ENCODE measurements at regions not wholly inside any gene's neighbourhood (a gene's known extent, or its start where the extent isn't known, plus 50 kb on each side); places are given as distances from the start of the nearest gene placed in this dataset.

- no peak for TF ChIP-seq CTCF (IDR thresholded peaks at IDR 0.05; ENCODE audit: poor library complexity, severe bottlenecking)
- no peak for TF ChIP-seq EZH2 (IDR thresholded peaks at IDR 0.05; ENCODE audit: borderline replicate concordance, insufficient read depth, low read length, poor library complexity, severe bottlenecking)
- TF ChIP-seq POLR2AphosphoS5 (IDR thresholded peaks at IDR 0.05) = no peak
- TF ChIP-seq MXI1 (conservative IDR thresholded peaks at IDR 0.05; ENCODE audit: poor library complexity, severe bottlenecking) = no peak
- TF ChIP-seq TAF1 (IDR thresholded peaks at IDR 0.05; ENCODE audit: low read depth) = no peak
- TF ChIP-seq EP300 (conservative IDR thresholded peaks at IDR 0.05; ENCODE audit: poor library complexity, severe bottlenecking) = no peak
- TF ChIP-seq RAD21 (conservative IDR thresholded peaks at IDR 0.05) = no peak
Measured at GRCh38 chr2:71894261-71894660, 253.4 kb downstream of the CYP26B1 start.

All from neural cell (in vitro differentiated cells).